Smooth muscle cell (in vitro differentiated cells): ENCODE measurements at regions not wholly inside any gene's neighbourhood (a gene's known extent, or its start where the extent isn't known, plus 50 kb on each side); places are given as distances from the start of the nearest gene placed in this dataset.
"Not testable (repeated sequence)": the region's sequence is repeated elsewhere in the genome, so short reads cannot be mapped to it uniquely, and the experiment has no call there.

Experiments
- DNase-seq: peaks from one replicate; lab custom pipeline; 2025; ENCODE audit not compliant: unreplicated experiment; lab: John Stamatoyannopoulos, UW
- H2AFZ ChIP-seq: fragments of 200-600 bp; sonication (generic); 2 replicates; pipeline ENCODE4 v1.6.0; 2016; ENCODE audit warnings: antibody characterized with exemption, low read depth, mild to moderate bottlenecking
- H3F3A ChIP-seq: fragments of 200-600 bp; sonication (generic); 2 replicates; pipeline ENCODE4 v1.6.0; 2017; ENCODE audit warnings: antibody characterized with exemption, low read depth
- H3K27ac ChIP-seq: fragments of 200-600 bp; sonication (generic); 2 replicates; pipeline ENCODE4 v1.5.1; 2016; ENCODE audit warnings: low read depth, mild to moderate bottlenecking
- H3K27me3 ChIP-seq: fragments of 200-600 bp; sonication (generic); 2 replicates; pipeline ENCODE4 v1.6.1; 2016; ENCODE audit warnings: low read depth, mild to moderate bottlenecking
- H3K36me3 ChIP-seq: fragments of 200-600 bp; sonication (generic); 2 replicates; pipeline ENCODE4 v1.5.1; 2016; ENCODE audit warnings: low read depth
- H3K4me1 ChIP-seq: fragments of 200-600 bp; sonication (generic); 2 replicates; pipeline ENCODE4 v1.5.1; 2016; ENCODE audit warnings: low read depth
- H3K4me2 ChIP-seq: fragments of 200-600 bp; sonication (generic); 2 replicates; pipeline ENCODE4 v1.6.0; 2016; ENCODE audit warnings: mild to moderate bottlenecking
- H3K4me3 ChIP-seq: fragments of 200-600 bp; sonication (generic); 2 replicates; pipeline ENCODE4 v1.5.1; 2016; ENCODE audit warnings: mild to moderate bottlenecking
- H3K79me2 ChIP-seq: fragments of 200-600 bp; sonication (generic); 2 replicates; pipeline ENCODE4 v1.6.0; 2016; ENCODE audit warnings: low read depth, mild to moderate bottlenecking
- H3K9ac ChIP-seq: fragments of 200-600 bp; sonication (generic); 2 replicates; pipeline ENCODE4 v1.6.0; 2016; ENCODE audit warnings: low read depth
- H3K9me3 ChIP-seq: fragments of 200-600 bp; sonication (generic); replicated peaks from 2 replicates; pipeline ENCODE4 v1.5.1; 2016; ENCODE audit warnings: low read depth
- H4K20me1 ChIP-seq: fragments of 200-600 bp; sonication (generic); 2 replicates; pipeline ENCODE4 v1.6.0; 2016; ENCODE audit warnings: low read depth
- CTCF ChIP-seq: fragments of 200-600 bp; sonication (generic); IDR thresholded peaks from 2 replicates; pipeline ENCODE4 v1.5.1; 2017; ENCODE audit warnings: borderline replicate concordance, mild to moderate bottlenecking, antibody characterized with exemption; ENCODE audit not compliant: insufficient read depth, poor library complexity, severe bottlenecking
- WGBS: methylation state at CpG from one replicate; pipeline ENCODE4 v1.1.7; 2016; ENCODE audit warnings: low lambda C conversion rate; 5-methylcytosine and 5-hydroxymethylcytosine counted together

- 98% methylated on average over 6 of the region's 6 CpGs for WGBS
- DNase-seq: no peak
These were observed 56.1 kb upstream of the VASH1 start for GRCh38 chr14:76705214-76705613.

DNA sequence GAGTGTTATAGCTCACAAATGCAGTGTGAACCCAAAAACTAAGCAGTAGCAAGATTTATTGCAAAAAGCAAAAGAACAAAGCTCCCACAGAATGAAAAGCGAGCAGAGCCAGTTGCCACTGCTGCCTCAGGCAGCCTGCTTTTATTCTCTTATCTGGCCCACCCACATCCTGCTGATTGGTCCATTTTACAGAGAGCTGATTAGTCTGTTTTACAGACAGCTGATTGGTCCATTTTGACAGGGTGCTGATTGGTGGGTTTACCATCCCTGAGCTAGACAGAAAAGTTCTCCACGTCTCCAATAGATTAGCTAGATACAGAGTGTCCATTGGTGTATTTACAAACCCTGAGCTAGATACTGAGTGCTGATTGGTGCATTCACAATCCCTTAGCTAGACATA is 55.1 kb upstream of the VASH1 start:
- H3K9me3 ChIP-seq, H3K27me3 ChIP-seq, DNase-seq, H4K20me1 ChIP-seq, H3K4me1 ChIP-seq, H3K27ac ChIP-seq, H3K36me3 ChIP-seq, H3K4me2 ChIP-seq, H3K4me3 ChIP-seq, H3K9ac ChIP-seq, H3K79me2 ChIP-seq, H2AFZ ChIP-seq, H3F3A ChIP-seq: not testable (repeated sequence)
- 92% methylated on average over 2 of the region's 2 CpGs for WGBS

More at GRCh38 chr14:76705214-76705613, 56.1 kb upstream of the VASH1 start:
- Histone ChIP-seq H3K36me3 (no peaks in the 10 kb centered on the region), H3K9me3 (no peaks in the 10 kb centered on the region), H3K27me3 (no peaks in the 10 kb centered on the region), H3K4me1 (no peaks in the 10 kb centered on the region), H3K4me2 (no peak overlapping the region), H3K4me3 (no peak overlapping the region), H3K79me2 (no peaks in the 10 kb centered on the region), H4K20me1 (no peaks in the 10 kb centered on the region), H3K9ac (no peak overlapping the region), H3F3A (no peaks in the 10 kb centered on the region), H3K27ac (no peak overlapping the region), H2AFZ (no peak overlapping the region)
- no peak for TF ChIP-seq CTCF

- Histone ChIP-seq H3K4me2 (no peak overlapping the region), H3K9ac (no peak overlapping the region), H3K9me3 (no peaks in the 10 kb centered on the region), H3K4me1 (peaks cover 4% of the 10 kb centered on the region), H3K27me3 (no peaks in the 10 kb centered on the region), H3K4me3 (no peak overlapping the region), H3F3A (no peaks in the 10 kb centered on the region), H3K27ac (no peak overlapping the region), H3K36me3 (no peaks in the 10 kb centered on the region), H3K79me2 (no peaks in the 10 kb centered on the region), H4K20me1 (no peaks in the 10 kb centered on the region), H2AFZ (no peak overlapping the region)
- no peak for DNase-seq
- TF ChIP-seq CTCF: no peak
- WGBS: 95% methylated on average over 29 of the region's 29 CpGs
These were observed 54.5 kb upstream of the VASH1 start for GRCh38 chr14:76706811-76707210.

DNA sequence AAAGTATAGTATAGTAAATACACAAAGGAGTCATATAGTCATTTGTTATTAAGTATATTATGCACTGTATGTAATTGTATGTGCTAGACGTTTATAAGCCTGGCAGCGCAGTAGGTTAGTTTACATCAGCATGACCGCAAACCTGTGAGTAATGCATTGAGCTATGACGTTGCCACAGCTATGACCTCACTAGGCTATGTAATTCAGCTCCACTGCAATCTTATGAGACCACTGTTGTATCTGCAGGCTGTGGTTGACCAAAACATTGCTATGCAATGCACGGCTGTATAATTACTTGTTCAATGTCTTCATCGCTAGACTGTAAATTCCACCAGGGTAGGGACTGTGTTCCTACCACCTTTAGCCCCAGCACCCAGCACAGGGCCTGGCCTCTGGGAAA is 53.2 kb upstream of the VASH1 start:
- Histone ChIP-seq H2AFZ (no peak overlapping the region), H3F3A (no peaks in the 10 kb centered on the region), H4K20me1 (no peaks in the 10 kb centered on the region), H3K27ac (no peak overlapping the region), H3K9ac (no peak overlapping the region), H3K9me3 (no peaks in the 10 kb centered on the region), H3K79me2 (no peaks in the 10 kb centered on the region), H3K4me2 (no peak overlapping the region), H3K36me3 (no peaks in the 10 kb centered on the region), H3K4me3 (no peak overlapping the region), H3K27me3 (no peaks in the 10 kb centered on the region), H3K4me1 (peaks cover 4% of the 10 kb centered on the region)
- WGBS: 71% methylated on average over 6 of the region's 6 CpGs
- no peak for TF ChIP-seq CTCF
- DNase-seq: no peak
